IPS-NIHi11 (cell line): ENCODE measurements at regions not wholly inside any gene's neighbourhood (a gene's known extent, or its start where the extent isn't known, plus 50 kb on each side); places are given as distances from the start of the nearest gene placed in this dataset.

Experiments
- DNase-seq: peaks from one replicate; pipeline ENCODE4 v3.0.0; 2012; ENCODE audit warnings: mixed read lengths, low spot score

DNA sequence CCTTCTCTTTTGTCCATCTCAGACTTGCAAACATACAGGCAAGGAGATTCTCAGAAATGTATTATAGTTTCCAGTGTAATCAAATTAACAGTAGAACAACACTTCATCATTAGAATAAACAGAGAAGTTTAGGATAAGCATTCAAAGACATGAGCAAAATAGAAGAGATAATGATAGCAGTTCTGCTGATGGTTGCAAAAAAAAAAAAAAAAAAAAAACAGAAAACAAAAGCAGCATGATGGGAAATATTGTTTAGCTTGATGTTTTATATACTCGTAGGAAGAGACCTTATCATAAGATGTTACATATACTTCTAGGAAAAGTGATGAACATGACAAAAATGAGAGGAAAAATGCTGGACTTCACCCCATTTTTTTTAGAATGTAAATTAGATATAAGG is 1356.2 kb downstream of the MAT2B start:
- no peak for DNase-seq

DNA sequence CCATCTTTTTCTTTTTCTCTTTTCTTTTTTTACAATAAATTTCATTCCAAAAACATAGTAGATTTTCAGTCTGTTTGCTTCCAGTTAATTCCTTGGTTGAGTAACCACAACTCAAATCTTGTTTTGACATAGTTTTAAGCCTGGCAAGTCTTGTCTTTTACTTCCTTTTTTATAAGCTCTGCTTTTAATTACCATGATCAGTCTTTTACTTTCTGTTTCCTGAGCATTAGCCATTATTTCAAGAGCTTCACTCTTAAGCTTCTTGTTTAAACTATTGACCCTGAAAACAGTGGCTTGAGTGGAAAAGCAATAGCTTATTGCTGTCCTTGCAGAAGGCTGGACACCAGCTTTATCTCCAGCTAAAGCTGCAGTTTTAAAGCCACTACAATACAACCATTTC is 1363.3 kb downstream of the MAT2B start:
- DNase-seq: no peak

DNA sequence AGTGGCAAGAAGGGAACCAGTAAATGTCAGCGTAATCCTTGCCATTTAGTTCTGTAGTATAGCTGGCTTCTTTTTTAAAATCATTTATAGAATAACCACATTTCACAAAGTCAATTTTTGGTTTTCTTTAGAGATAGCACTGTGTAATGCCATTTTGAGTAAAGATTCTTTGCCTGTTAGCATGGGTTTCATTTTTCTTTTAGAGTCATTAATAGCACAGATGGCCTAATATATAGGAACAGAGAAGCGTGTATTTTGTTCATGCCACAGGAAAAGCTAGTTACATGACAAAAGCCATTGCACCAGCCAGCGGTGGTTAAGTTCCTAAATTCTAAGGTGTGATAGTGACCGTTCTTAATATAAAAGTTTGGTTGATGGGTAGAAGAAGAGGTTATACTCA is 1363.9 kb downstream of the MAT2B start:
- no peak for DNase-seq

DNA sequence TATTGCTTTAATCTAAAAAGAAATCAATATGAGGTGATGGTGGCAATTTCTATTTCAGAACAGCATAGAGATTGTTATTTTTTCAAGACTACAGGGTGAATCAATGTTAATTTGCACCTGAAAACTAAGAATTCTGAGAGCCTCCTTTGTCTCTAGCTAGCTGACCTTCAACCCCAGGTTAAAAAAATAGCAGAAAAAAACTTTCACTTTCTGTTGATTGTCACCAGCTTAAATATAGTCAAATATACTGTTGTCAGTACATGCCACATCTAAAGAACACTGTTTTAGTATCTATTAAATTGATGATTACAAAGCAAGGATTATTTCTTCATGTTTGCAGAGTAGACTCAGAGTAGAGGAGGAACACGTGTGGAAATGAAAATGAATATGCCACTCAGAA is 1371.4 kb downstream of the MAT2B start:
- DNase-seq: no peak

DNA sequence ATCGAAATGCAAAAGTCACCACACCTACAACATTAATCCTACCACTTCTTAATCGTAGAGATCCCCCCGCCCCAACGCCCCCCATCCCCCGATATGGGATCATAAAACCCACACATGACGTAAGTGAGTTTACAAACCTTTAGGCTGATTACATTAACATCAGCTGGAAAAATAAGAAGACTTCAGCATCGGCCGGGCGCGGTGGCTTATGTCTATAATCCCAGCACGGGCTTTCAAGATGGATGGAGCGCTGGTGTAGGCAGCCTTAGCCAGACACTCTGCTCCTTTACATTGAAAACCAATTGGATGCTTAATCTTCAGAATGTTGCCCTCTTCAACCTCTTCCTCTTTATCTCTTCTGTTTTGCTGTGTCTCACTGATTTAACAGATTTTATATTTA is 1376.0 kb downstream of the MAT2B start:
- no peak for DNase-seq

DNA sequence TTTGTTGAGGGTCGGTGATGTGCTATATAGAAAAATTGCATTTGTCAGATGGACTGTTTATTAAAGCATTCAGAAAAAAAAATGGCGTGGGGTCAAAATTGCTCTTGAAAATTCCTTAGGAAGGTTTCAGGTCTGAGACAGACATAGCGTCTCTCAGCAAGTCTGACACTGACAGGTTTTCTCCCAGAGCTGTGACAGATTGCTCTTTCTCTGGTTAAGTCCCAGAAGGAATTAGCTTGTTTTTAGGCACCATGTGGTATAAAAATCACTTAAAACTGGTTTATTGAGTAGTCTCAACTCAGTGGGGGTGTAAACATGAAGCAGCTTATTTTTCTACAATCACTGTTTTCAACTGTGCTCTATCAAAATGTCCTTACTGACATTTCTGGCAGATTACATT is 1379.8 kb downstream of the MAT2B start:
- DNase-seq: no peak

DNA sequence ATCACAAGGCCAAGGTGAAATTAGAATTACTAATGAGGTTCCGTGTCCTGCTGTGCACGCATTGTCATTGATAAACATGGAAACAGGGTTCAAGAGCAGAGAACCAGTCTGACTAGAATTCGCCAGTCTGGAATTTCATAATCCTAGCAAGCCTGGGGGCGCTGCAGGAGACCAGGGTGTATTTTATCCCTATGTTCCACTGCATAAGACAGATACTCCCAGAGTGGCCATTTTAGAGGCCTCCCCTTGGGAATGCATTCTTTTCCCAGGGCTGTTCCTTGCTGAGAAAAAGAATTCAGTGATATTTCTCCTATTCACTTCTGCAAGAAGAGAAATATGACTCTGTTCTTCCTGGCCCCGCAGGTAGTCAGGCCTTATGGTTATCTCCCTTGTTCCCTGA is 1387.7 kb downstream of the MAT2B start:
- no peak for DNase-seq

DNA sequence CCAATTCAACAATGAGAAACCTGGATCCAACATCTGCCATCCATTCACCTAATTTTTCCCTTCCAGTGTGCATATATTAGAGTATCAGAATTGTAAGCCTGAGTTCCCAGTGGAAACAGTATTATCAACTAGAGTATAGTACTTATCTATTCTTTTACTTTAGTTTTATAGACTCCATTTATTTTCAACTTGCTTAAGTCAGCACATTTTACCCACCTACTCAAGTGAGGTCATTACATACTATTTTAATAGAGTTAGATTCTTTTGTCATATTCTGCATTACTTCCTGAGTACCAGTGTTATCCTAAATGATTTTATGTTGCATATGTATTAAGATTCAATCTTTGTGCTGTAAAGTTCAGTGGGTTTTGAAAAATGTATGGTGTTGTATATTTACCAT is 1393.3 kb downstream of the MAT2B start:
- no peak for DNase-seq

DNA sequence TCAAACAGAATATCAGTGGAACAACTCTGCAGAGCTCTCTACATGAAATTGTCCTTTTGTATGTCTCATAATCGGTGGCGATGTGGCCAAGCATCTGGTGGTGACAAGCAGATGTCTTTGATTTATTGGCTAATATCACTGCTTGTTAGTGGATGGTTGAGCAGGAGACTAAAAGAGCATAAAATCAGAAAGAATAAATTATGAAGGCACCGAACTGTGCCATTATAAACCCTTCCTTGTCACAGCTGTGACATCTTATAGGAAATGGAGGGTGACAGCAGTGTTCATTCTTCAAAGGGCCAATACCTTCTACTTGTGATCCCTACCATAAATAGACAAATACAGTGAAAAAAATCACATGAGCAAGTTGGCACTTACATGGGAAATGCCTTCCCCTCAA is 1404.3 kb downstream of the MAT2B start:
- no peak for DNase-seq

DNA sequence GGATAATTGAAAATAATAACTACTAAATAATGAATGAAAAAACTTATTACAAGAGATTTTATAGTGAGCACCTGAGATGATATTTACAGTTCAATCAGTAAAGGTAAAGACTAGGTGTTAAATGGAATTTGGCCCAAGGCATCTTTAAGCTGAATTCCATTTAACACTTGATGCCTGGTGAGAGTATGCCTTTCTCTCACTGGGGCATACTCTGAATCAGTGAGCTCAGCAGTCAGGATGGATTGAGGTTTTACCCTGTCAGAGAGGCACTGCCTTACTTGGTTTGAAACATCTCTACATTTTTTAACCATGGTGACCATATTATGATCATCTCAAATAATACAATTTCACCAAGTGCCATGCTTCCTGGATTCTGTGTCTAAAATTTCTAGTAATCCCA is 1416.3 kb downstream of the MAT2B start:
- DNase-seq: no peak

DNA sequence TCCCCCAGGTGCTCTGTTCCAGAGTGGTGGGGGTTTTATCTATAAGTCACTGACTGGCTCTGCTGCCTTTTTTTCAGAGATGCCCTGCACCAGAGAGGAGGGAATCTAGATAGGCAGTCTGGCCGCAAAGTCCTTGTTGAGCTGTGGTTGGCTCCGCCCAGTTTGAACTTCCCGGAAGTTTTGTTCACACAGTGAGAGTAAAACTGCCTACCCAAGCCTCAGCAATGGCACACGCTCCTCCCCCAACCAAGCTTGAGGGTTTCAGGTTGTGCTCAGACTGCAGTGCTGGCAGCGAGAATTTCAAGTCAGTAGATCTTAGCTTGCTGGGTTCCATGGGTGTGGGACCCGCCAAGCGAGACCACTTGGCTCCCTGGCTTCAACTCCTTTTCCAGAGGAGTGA is 1428.6 kb downstream of the MAT2B start:
- no peak for DNase-seq

DNA sequence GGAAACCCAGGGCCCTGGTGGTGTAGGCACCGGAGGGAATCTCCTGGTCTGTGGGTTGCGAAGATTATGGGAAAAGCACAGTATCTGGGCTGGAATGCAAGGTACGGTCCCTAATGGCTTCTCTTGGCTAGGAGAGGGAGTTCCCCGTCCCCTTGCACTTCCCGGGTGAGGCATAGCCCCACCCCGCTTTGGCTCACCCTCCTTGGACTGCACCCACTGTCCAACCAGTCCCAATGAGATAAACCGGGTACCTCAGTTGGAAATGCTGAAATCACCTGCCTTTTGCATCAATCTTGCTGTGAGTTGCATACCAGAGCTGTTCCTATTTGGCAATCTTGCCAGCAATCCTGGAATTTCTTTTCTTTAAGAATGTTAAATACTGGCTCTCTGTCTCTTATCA is 1429.1 kb downstream of the MAT2B start:
- DNase-seq: no peak

DNA sequence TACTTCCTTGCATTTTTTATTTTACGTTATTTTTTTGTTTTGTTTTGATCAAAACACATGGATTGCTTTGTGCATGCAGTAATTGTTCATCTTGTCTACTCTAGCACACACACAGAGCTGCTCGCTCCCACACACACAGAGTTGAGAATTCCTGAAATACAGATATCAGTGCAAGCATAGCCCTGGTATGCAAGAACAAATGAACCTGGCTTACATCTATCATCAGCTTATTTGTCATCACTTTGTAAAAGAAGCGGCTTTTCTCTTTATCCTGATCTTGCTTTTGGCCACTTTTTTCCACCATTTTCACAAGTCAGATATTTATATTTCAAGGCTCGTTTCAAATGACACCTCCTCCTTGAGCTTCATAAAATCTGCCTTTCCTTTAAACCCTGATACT is 1435.7 kb downstream of the MAT2B start:
- no peak for DNase-seq

DNA sequence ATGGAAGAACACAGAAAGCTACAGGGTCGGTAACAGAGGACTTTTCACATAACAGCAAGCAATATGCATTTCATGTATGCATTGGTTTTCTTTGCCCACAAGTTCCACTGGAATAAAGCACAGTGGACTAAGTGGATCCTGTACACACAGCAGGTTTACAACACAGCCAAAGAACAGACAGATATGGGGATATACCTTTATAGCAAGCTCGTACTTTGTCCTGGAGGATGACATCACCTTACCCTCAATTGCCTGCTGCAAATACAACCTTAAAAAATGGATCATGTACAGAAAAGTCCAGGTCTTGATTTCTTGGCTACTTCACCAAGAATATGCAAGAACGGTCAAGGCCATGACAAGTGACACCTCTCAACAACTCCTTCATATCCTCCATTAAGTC is 1445.5 kb downstream of the MAT2B start:
- no peak for DNase-seq

DNA sequence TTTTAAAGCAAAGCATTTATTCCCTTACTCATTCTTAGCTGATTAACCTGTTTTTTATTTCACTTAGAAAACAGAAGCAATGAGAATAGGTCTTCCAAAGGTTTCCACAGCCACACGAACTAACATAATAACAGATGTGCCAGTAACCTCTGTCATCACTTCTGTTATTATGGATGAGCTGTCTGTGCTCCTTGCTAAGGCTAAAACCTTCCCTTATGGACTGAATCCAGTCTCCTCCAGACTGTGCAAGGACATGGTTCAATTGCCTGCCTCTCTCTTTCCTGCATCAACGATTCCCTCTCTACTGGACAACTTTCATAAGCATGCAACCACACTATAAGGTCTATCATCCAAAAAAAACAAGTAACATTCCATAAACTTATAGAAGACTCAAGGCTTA is 1446.2 kb downstream of the MAT2B start:
- no peak for DNase-seq

DNA sequence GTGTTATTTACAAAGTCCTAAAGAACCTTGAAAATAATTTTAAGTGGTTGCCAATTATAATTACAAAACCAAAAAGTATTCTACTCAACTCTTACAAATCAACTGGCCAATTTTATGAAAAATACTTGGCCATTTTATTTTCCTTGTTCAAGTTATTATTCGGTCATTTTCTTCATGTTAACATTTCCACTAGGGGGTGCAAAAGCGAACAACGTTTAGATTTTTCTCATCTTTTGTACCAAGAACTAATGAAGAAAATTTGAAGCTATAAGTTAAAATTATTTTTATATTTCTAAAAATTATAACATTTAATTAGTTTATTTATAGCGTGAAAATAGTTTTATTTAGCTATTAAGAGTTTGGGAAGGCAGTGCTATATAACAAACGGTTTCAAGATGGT is 1453.3 kb downstream of the MAT2B start:
- DNase-seq: no peak

DNA sequence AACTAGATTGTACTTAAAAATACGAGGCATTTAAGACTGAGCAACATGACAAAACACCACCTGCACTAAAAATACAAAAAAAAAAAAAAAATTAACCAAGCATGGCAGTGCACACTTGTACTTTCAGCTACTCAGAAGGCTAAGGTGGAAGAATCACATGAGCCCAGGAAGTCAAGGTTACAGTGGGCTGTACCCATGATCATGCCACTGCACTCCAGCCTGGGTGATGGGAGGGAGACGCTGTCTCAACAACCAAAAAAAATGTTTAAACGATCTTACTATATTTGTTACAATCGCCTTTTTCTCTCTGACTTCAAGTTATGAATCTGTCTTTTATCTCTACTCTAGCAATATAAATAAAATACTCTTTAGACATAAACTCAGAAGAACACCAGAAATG is 1454.3 kb downstream of the MAT2B start:
- no peak for DNase-seq

DNA sequence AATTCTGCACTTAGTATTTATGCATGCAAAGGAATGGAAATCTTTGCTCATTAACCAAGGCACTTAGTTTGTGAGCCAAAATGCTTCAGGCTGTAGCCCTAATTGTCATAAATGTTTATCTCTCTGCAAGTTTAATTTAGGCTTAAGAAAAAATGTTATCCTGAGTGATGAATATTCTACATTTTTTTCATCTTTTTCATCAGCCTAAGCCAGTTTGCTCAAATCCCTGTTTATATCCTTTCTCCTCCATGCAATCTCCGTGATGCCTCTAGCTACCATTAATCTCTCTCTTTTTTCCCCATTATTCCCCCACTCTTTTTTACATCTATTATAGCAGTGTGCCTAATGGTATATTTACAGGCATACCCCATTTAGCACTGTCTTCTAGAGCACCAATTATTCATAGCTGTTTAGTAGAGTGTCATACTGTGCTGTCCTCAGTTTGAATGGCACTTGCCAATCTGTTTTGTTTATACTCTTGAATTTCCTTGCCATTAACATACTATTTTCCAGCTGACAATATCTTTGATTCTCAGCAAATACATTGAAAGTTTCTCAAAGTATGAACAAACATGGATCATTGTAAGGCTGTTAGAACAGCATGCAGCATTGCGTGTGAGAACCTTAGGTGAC is 1457.0 kb downstream of the MAT2B start:
- DNase-seq: no peak

DNA sequence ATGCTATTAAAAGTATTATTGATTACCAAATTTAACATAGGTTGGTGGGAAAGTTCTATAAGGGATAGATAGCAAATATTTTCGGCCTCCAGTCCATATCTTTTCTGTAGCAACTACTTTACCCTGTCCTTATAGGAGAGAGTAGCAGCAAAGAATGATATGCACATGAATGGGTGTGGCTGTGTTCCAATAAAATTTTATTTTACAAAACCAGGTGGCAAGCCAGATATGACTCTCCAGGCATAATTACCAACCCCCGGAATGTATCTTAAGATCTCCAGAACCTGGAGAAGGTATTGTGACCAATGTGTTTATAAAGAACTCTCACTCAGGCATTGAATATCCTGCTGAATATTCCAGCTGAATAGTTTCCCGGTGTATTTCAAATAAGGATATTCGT is 1461.2 kb downstream of the MAT2B start:
- no peak for DNase-seq

DNA sequence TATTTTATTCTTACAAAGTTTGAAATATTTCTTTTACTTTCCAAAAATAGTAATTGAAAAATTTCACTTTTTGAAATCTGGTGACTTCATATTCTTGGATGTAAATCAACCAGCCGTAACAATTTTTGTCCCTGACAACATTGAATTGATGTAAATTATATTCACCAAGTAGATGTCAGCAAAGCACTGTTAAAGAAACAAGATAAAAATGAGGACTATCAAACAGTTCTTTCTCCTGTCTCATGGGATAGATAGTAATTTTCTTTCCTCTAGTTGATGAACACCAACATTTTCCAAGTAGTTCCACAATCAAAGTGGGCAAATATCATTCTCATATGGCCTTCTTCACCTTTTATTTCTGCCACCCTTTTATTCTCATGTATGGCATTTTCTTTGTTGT is 1461.9 kb downstream of the MAT2B start:
- no peak for DNase-seq

DNA sequence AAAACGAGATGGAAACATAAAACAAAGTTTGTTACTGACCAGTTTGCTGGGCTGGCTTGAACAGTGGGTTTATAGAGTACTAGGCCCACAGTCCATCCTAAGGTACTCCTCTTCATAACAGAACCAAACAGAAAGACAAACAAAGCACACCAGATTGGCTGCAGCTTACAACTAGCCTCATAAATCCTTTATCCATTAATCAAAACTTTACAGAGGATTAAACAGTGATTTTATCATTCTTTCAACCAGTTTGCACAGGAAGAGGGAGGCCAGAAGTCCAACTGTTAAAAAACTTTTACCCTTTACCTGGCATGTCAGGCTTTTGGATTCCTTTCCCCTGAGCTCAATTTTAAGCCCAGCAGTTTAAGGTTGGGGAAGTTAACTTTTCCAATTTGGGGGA is 1467.6 kb downstream of the MAT2B start:
- DNase-seq: no peak

DNA sequence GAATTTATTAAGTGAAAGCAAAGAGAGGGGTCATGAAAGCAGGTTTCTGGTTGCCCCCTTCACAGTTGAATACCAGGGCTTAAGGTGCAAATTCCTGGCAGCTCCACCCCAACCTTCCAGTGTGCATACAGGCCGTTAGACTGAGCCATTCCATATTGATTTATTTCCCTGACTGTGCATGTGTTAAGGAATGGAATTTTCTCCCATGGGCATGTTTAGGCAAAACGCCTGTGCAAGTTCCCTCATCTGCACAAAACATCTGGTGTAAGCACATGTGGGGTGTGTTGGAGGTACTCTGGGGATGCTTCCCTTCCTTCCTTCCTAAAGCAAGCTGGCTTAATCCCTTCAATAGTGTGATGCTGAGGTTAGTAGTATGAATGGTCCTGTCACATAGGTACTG is 1470.6 kb downstream of the MAT2B start:
- no peak for DNase-seq

DNA sequence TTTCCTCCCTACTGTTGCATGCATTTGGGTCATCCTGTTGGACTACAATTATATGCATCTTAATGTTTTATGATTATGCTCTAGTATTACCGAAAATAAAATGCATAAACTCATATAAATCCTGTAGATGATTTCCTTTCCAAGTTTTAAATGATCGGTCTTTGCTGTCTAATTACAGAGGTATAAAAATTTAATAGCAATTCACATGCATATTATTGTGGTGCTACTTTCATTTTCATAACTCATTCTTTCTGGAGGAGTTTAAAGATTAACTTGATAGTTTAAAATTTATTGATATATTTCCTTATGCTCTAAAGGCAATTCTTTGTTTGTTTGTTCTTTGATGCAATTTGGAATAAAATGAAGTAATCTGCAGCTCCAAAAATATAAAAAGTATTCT is 1475.1 kb downstream of the MAT2B start:
- no peak for DNase-seq

DNA sequence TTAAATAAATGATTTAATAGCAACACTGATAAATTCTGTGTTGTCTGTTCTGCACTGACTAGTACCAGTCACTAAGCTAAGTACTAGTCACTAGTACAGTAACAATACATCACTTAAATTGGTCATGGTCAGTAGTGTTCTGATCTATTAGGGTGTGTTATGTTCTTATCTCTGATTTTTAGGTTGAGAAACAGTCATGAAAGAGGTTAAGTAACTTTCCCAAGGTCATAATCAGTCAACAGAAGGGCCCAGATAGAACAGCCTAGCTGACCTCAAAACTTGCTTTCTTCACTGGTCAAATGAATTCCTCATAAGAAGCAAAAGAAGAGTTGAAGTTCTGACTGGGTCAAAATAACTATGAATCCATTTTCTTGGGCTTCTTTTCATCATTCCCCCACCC is 1492.7 kb downstream of the MAT2B start:
- no peak for DNase-seq

DNA sequence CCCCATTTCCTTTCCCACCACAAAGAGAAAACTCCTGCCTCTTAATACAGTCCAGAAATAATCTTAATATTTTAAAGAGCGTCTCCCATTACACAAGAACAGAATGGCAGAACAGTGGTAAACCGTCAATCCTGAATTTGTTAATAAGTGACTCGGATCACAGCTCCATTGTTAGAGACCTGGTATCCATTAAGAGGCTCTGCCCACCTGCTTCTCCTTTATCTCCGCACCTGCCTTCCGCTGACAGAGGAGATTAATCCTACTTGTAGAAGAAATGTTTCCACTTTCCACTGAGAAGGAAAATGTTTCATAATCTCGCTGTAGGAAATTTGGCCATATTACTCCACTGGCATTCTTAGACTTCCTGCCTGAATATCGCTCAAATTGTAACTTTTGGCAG is 1493.2 kb downstream of the MAT2B start:
- no peak for DNase-seq
